Activated CD4-positive, alpha-beta T cell treated with anti-CD3 and anti-CD28 coated beads, Interleukin-2, amount 10 ng/mL, durations not matched to agents 7 days and 5 days (primary cell): ENCODE measurements at regions not wholly inside any gene's neighbourhood (a gene's known extent, or its start where the extent isn't known, plus 50 kb on each side); places are given as distances from the start of the nearest gene placed in this dataset.

Experiments used
- CTCF ChIA-PET: fragments of 350-600 bp; sonication (Branson Sonifier 250); formaldehyde crosslinking; loops from one replicate; lab custom pipeline; 2021; ENCODE audit warnings: antibody characterized with exemption; lab: Charles Lee
- POLR2A ChIA-PET: fragments of 350-600 bp; sonication (Branson Sonifier 250); formaldehyde crosslinking; loops from one replicate; lab custom pipeline; 2021; ENCODE audit warnings: antibody characterized with exemption; lab: Charles Lee
- DNase-seq: peaks from one replicate; pipeline ENCODE4 v3.0.0-alpha.2; 2020
- H3K27ac Mint-ChIP-seq: one replicate; pipeline ENCODE4 v1.8.0; 2021; ENCODE audit warnings: mild to moderate bottlenecking, moderate library complexity, mixed read lengths
- H3K27me3 Mint-ChIP-seq: one replicate; pipeline ENCODE4 v1.8.0; 2021; ENCODE audit warnings: mixed read lengths
- H3K36me3 Mint-ChIP-seq: one replicate; pipeline ENCODE4 v1.8.0; 2021; ENCODE audit warnings: low read depth, mixed read lengths
- H3K4me1 Mint-ChIP-seq: one replicate; pipeline ENCODE4 v1.8.0; 2021; ENCODE audit warnings: mixed read lengths
- H3K4me3 Mint-ChIP-seq: one replicate; pipeline ENCODE4 v1.8.0; 2021; ENCODE audit warnings: mild to moderate bottlenecking, moderate library complexity, mixed read lengths
- H3K9me3 Mint-ChIP-seq: one replicate; pipeline ENCODE4 v1.8.0; 2021; ENCODE audit warnings: mixed read lengths

DNA sequence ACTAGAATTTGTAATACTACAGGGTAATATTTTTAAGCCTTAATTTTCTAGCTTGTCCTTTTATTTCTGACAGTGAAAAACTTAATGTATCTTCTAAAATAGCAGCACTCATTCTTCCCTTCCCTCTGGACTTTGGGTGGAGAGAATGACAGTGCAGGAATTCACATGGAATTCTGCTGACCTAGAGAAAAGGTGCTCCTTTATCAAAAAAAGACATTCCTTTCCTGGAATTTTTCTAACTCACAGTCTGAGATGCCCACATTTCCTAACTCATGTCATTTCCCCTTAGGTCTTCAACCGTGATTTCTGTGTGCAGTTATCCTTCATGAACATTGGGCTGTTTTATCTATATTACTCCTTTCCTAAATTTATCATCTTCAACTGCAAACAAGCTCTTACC lies 137.8 kb upstream of the PDGFD start:
- Mint-ChIP-seq H3K27me3 (no peaks in the 10 kb centered on the region), H3K27ac (no peak overlapping the region), H3K9me3 (no peaks in the 10 kb centered on the region), H3K4me3 (no peak overlapping the region), H3K36me3 (no peaks in the 10 kb centered on the region), H3K4me1 (no peaks in the 10 kb centered on the region)
- POLR2A ChIA-PET: no interaction called here
- DNase-seq: no peak
- CTCF ChIA-PET: no interaction called here

DNA sequence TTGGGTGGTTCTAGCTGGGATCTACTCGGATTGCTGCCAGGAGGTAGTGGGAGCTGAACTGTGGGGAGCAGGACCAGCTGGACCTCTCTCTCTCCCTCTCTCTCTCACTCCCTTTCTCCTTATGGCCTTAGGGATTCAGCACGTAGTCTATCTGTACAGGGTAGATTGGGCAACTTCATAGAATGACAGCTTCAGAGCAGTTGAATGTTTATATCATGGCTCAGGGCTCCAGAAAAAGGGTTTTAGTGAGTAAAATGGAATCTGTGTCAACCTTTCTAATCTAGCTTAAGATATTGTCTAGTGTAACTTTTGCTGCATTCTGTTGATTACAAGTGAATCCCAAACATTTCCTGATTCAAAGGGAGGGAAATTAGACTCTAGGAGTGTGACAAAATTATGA lies 127.7 kb upstream of the PDGFD start:
- no peaks in the 10 kb centered on the region for H3K4me1 Mint-ChIP-seq
- H3K36me3 Mint-ChIP-seq: no peaks in the 10 kb centered on the region
- CTCF ChIA-PET: no interaction called here

DNA sequence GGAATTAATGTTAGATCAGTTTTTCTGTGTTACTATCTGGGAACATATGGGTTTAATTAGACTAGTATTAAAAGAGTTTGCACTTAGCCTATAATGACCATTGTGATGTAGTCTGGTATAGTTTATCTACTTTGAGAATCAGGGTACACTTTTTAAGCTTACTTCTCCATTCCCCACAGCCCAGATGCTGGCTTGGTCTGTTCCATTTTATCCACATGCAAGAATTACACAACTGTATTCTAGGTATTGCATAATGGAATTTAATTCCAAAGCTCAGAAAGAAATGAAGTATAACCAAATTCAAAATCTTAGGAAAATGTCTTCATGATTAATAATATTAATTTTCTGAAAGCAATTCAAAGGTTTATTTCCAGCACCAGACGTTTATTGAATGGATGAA lies 122.2 kb upstream of the PDGFD start:
- no peak overlapping the region for H3K4me3 Mint-ChIP-seq
- no peaks in the 10 kb centered on the region for H3K27me3 Mint-ChIP-seq
- ChIA-PET CTCF (no interaction called here), POLR2A (no interaction called here)
- no peaks in the 10 kb centered on the region for H3K9me3 Mint-ChIP-seq
- no peaks in the 10 kb centered on the region for H3K4me1 Mint-ChIP-seq
- H3K27ac Mint-ChIP-seq: no peak overlapping the region
- no peak for DNase-seq
- no peaks in the 10 kb centered on the region for H3K36me3 Mint-ChIP-seq

More for the DNA sequence above, 127.7 kb upstream of the PDGFD start:
- POLR2A ChIA-PET: no interaction called here
- no peaks in the 10 kb centered on the region for H3K9me3 Mint-ChIP-seq
- DNase-seq: no peak
- H3K27me3 Mint-ChIP-seq: no peaks in the 10 kb centered on the region
- H3K4me3 Mint-ChIP-seq: no peak overlapping the region
- no peak overlapping the region for H3K27ac Mint-ChIP-seq

DNA sequence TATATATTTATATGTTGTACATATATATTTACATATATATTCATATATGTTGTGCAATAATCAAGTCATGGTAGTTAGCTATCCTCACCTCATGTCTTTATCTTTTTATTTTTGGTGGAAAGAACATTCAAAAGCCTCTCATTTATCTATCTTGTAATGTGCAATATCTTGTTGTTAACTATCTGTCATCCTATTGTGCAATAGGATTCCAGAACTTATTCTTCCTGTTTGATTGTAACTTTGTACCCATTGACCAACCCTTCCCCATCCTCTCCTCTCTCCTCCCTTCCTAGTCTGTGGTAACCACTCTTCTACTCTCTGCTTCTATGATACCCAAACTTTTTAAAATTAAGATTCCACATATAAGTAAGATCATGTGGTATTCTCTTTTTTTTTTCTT lies 115.6 kb upstream of the PDGFD start:
- no peak overlapping the region for H3K27ac Mint-ChIP-seq
- H3K27me3 Mint-ChIP-seq: no peaks in the 10 kb centered on the region
- H3K36me3 Mint-ChIP-seq: no peaks in the 10 kb centered on the region
- no peaks in the 10 kb centered on the region for H3K9me3 Mint-ChIP-seq
- CTCF ChIA-PET: no interaction called here
- H3K4me3 Mint-ChIP-seq: no peak overlapping the region
- POLR2A ChIA-PET: no interaction called here
- H3K4me1 Mint-ChIP-seq: no peaks in the 10 kb centered on the region
- DNase-seq: no peak

DNA sequence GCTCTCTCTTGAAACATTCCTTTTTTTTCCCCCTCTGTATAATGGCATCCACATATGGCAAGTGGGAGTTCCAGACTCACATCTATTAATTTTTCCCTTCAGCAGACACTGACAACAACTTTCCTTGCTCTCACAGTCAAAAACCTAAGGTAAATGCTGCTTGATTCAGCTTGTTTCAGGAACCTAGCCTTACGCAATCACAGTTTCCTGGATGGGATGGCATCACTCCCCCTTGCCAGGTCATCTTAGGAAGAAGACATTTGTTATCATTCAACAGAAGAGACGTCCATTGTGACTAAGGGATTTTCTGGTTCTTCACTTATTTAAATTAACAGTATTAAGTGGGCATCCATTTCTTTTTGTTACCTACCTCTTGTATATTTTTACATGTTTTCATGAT lies 112.0 kb upstream of the PDGFD start:
- no peaks in the 10 kb centered on the region for H3K4me1 Mint-ChIP-seq
- H3K9me3 Mint-ChIP-seq: no peaks in the 10 kb centered on the region
- no peaks in the 10 kb centered on the region for H3K36me3 Mint-ChIP-seq
- H3K4me3 Mint-ChIP-seq: no peak overlapping the region
- POLR2A ChIA-PET: no interaction called here
- no peak overlapping the region for H3K27ac Mint-ChIP-seq
- DNase-seq: no peak
- no peaks in the 10 kb centered on the region for H3K27me3 Mint-ChIP-seq
- CTCF ChIA-PET: no interaction called here

DNA sequence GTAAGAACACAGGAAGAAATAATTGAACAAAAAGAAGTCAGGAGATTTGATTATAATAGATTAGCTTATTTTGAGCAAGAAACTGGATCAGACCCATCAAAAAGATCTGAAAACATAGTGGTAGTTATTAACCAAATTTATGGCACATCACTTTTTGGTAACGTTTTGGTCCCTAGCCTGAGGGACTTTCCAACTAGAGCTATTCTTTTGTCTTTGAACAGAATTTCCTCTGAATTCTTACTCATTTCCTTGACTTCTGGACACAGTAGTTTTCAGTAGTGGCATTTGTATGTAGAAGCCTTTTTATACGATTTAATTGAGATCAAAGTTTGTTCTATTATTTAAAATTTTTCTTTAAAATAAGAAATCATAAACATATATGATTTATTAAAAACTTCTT lies 96.5 kb upstream of the PDGFD start:
- no peak for DNase-seq
- Mint-ChIP-seq H3K27me3 (no peaks in the 10 kb centered on the region), H3K4me3 (no peak overlapping the region), H3K27ac (no peak overlapping the region), H3K4me1 (no peaks in the 10 kb centered on the region), H3K36me3 (no peaks in the 10 kb centered on the region), H3K9me3 (no peaks in the 10 kb centered on the region)
- CTCF ChIA-PET: no interaction called here
- POLR2A ChIA-PET: no interaction called here

DNA sequence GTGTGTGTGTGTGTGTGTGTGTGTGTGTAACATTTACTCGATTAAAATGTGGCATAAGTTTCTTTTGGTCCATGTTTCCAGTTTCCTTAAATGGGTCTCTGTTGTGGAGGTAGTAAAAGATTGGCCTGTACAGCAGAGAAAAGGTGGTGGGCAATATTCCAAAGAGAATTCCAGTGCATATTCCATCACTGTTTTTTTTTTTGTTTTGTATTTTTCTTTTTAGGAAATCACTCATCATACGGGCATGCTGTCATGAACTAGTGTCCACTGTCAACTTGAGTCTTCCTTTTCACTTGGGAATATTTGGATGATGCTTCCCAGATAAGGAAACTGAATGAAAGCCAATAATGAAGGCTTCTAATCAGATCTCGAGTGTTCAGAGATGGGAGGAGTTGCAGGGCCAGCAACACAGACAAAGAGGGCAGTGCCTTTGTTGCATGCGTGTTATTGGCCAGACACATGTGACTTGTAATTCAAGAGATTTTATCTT lies 95.2 kb upstream of the PDGFD start:
- Mint-ChIP-seq H3K27me3 (no peaks in the 10 kb centered on the region), H3K27ac (no peak overlapping the region), H3K9me3 (no peaks in the 10 kb centered on the region), H3K4me3 (no peak overlapping the region), H3K4me1 (no peaks in the 10 kb centered on the region), H3K36me3 (no peaks in the 10 kb centered on the region)
- POLR2A ChIA-PET: no interaction called here
- DNase-seq: no peak
- CTCF ChIA-PET: no interaction called here

DNA sequence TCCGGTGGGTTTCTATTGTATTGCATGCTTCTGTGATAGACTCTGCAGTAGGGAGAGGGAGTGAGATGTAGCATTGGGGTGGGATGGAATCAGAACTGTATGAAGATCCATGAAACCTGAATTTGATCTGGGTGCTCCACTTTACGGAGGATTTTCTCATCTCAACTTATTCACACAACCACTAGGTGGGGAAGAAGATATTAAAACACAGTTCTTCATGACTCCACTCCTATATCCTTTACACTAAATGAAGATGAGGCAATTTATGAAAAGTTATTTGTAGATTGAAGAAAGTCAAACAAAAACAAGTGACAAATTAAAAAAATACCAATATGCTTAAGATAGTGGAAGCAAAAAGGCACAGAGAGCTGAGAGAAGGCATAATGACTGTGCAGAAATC lies 92.6 kb upstream of the PDGFD start:
- Mint-ChIP-seq H3K27me3 (no peaks in the 10 kb centered on the region), H3K4me3 (no peak overlapping the region), H3K4me1 (no peaks in the 10 kb centered on the region), H3K27ac (no peak overlapping the region), H3K9me3 (no peaks in the 10 kb centered on the region), H3K36me3 (no peaks in the 10 kb centered on the region)
- CTCF ChIA-PET: no interaction called here
- POLR2A ChIA-PET: no interaction called here
- DNase-seq: no peak

DNA sequence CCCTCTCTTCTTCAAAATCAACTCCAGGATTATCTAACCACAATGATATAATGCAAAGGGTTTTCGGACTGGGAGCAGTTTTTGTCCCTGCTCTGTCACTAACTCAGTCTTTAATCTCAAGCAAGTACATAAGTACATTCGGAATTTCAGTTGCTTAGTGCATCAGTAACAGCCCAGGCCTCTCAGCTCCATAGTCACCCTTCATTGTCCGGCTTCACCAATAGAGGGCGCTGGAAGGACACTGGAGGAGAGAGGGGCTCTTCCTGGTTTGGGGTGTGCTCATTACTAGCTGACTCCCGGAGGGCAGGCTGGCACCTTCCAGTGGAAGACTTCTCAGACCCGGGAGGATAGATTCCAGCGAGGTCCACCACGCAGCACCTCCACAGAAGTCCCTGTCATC lies 90.4 kb upstream of the PDGFD start:
- peak; percentile 27 for DNase-seq
- H3K27ac Mint-ChIP-seq: no peak overlapping the region
- H3K9me3 Mint-ChIP-seq: no peaks in the 10 kb centered on the region
- POLR2A ChIA-PET: no interaction called here
- CTCF ChIA-PET: no interaction called here
- H3K4me3 Mint-ChIP-seq: no peak overlapping the region
- H3K36me3 Mint-ChIP-seq: no peaks in the 10 kb centered on the region
- H3K27me3 Mint-ChIP-seq: no peaks in the 10 kb centered on the region
- H3K4me1 Mint-ChIP-seq: no peaks in the 10 kb centered on the region

DNA sequence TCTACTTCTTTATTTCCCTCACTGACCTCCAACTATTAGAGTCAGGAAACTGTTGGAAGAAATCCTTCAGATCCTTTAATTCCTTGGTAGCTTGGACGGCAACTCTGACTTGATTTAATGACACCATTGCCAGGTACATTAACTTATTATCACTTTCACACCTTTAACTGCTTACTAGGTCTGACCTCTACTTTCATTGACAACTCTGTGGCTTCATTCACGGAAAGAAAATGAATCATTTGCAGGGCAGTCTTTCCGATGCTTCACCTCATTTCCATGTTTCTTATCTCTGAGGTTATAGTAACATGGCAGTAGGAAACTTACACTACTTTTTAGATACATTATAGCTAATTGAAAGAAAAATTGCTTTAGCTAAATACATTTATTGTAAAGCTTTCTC lies 82.6 kb upstream of the PDGFD start:
- no peak for DNase-seq
- CTCF ChIA-PET: no interaction called here
- H3K9me3 Mint-ChIP-seq: no peaks in the 10 kb centered on the region

DNA sequence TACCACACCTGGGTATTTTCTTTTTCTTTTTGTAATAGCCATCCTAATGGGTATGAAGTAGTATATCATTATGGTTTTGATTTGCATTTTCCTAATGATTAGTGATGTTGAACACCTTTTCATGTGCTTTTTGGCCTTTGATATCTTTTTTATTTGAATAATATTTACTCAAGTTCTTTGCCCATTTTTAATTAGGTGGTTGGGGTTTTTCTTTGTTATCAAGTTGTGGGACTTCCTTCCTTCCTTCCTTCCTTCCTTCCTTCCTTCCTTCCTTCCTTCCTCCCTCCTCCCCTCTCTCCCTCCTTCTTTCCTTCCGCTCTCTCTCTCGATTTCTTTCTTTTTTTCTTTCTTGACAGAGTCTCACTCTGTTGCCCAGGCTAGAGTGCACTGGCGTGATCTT lies 75.0 kb upstream of the PDGFD start:
- no peak overlapping the region for H3K27ac Mint-ChIP-seq
- no peaks in the 10 kb centered on the region for H3K4me1 Mint-ChIP-seq

More for the DNA sequence above, 82.6 kb upstream of the PDGFD start:
- no peak overlapping the region for H3K27ac Mint-ChIP-seq
- no peak overlapping the region for H3K4me3 Mint-ChIP-seq
- no peaks in the 10 kb centered on the region for H3K27me3 Mint-ChIP-seq
- H3K4me1 Mint-ChIP-seq: no peaks in the 10 kb centered on the region
- no peaks in the 10 kb centered on the region for H3K36me3 Mint-ChIP-seq
- POLR2A ChIA-PET: no interaction called here

DNA sequence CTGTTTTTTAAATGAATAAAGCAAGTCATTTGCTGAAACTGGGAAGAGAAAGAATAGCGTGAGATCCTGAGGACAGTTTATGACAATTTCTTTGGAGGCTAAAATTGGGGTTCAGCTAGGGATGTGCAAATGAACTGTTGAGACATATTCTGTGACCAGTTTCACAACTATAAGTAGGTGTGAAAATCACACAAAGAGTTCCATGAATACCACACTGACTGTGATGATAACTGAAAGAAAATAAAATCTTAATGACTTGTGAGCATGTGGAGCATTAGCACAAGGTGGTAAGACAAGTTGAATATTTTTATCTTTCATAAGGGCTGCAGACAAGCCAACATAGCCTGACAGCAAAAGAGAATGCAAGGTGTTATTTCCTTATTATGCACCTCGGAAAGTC lies 61.1 kb upstream of the PDGFD start:
- Mint-ChIP-seq H3K27ac (no peak overlapping the region), H3K36me3 (no peaks in the 10 kb centered on the region), H3K4me1 (no peaks in the 10 kb centered on the region), H3K9me3 (no peaks in the 10 kb centered on the region), H3K27me3 (no peaks in the 10 kb centered on the region), H3K4me3 (no peak overlapping the region)
- DNase-seq: no peak
- CTCF ChIA-PET: interaction anchor here (0.7 kb wide), 1 partner anchor 9 kb away, joined by 3 read pairs; no protein-coding TSS in a partner anchor
- POLR2A ChIA-PET: no interaction called here

More for the DNA sequence above, 75.0 kb upstream of the PDGFD start:
- Mint-ChIP-seq H3K27me3 (no peaks in the 10 kb centered on the region), H3K36me3 (no peaks in the 10 kb centered on the region), H3K4me3 (no peak overlapping the region), H3K9me3 (no peaks in the 10 kb centered on the region)
- ChIA-PET CTCF (no interaction called here), POLR2A (no interaction called here)
- DNase-seq: no peak

DNA sequence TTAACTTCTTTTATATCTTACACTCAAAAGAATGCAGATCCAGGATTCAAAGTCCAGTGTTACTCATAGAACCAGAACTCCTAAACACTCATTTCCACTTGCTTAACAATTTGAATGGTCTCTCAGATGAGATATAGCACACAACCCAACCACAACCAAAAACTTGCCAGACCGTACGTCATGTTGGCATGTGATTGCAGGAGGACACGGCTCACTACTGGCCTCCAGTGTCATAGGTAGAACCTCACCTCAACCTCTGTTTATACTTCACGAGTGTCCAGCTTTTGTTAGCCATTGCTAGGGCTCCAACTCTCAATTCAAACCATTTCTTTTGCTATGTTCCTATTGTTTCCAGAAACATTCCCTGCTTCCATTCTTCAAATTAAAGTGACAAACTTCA lies 58.5 kb upstream of the PDGFD start:
- Mint-ChIP-seq H3K4me1 (no peaks in the 10 kb centered on the region), H3K27ac (no peak overlapping the region), H3K9me3 (peaks cover 4% of the 10 kb centered on the region), H3K27me3 (no peaks in the 10 kb centered on the region), H3K36me3 (no peaks in the 10 kb centered on the region), H3K4me3 (no peak overlapping the region)
- no peak for DNase-seq
- ChIA-PET CTCF (interaction anchor here (0.6 kb wide), 1 partner anchor 1066 kb away, joined by 3 read pairs; no protein-coding TSS in a partner anchor), POLR2A (no interaction called here)

DNA sequence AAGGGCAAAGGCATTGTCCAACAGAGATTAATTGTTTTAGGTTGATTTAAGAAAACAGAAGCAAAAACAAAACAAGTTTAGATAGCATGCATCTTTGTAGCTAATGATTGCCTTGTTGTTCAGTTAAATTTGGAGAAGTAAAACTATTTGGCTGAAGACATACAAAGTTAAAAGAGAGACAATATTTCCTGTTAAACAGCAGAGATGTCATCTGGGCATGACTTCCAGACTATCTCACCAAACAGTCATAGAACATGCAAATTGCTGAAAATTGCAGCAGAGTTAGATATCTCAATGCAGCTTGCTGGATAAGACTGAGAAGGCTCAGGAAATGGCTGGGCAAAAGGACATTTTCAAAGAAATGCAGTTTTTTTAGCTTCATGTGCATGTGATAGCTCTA lies 57.5 kb upstream of the PDGFD start:
- Mint-ChIP-seq H3K4me1 (no peaks in the 10 kb centered on the region), H3K27me3 (no peaks in the 10 kb centered on the region), H3K27ac (no peak overlapping the region), H3K9me3 (peaks cover 6% of the 10 kb centered on the region), H3K36me3 (no peaks in the 10 kb centered on the region), H3K4me3 (no peak overlapping the region)
- ChIA-PET POLR2A (no interaction called here), CTCF (no interaction called here)
- no peak for DNase-seq
